Stimulated activated naive CD8-positive, alpha-beta T cell treated with anti-CD3 and anti-CD28 coated beads, Interleukin-15, Interleukin-2, amounts not matched to agents 100 ng/mL and 50 ng/mL, for 24 hours (primary cell): ENCODE measurements at regions not wholly inside any gene's neighbourhood (a gene's known extent, or its start where the extent isn't known, plus 50 kb on each side); places are given as distances from the start of the nearest gene placed in this dataset.
"Not testable (repeated sequence)": the region's sequence is repeated elsewhere in the genome, so short reads cannot be mapped to it uniquely, and the experiment has no call there.

Source experiments
- H3K27ac Mint-ChIP-seq: one replicate; pipeline ENCODE4 v1.8.0; 2021; ENCODE audit warnings: mild to moderate bottlenecking, mixed read lengths
- H3K27me3 Mint-ChIP-seq: one replicate; pipeline ENCODE4 v1.8.0; 2021; ENCODE audit warnings: mixed read lengths
- H3K36me3 Mint-ChIP-seq: one replicate; pipeline ENCODE4 v1.8.0; 2021; ENCODE audit warnings: low read depth, mixed read lengths
- H3K4me1 Mint-ChIP-seq: one replicate; pipeline ENCODE4 v1.8.0; 2021; ENCODE audit warnings: low read depth, mixed read lengths
- H3K4me3 Mint-ChIP-seq: one replicate; pipeline ENCODE4 v1.8.0; 2021; ENCODE audit warnings: mild to moderate bottlenecking, mixed read lengths
- H3K9me3 Mint-ChIP-seq: one replicate; pipeline ENCODE4 v1.8.0; 2021; ENCODE audit warnings: mixed read lengths

- Mint-ChIP-seq H3K27ac (no peak overlapping the region), H3K9me3 (no peaks in the 10 kb centered on the region), H3K36me3 (no peaks in the 10 kb centered on the region), H3K4me3 (no peak overlapping the region), H3K27me3 (no peaks in the 10 kb centered on the region), H3K4me1 (no peaks in the 10 kb centered on the region)
Observed at GRCh38 chr10:130968511-130968910, 343.0 kb downstream of the TCERG1L start.

- Mint-ChIP-seq H3K36me3 (no peaks in the 10 kb centered on the region), H3K27me3 (no peaks in the 10 kb centered on the region), H3K27ac (no peak overlapping the region), H3K9me3 (no peaks in the 10 kb centered on the region), H3K4me3 (no peak overlapping the region), H3K4me1 (no peaks in the 10 kb centered on the region)
Observed at GRCh38 chr10:130968964-130969363, 342.6 kb downstream of the TCERG1L start.

- Mint-ChIP-seq H3K4me1 (no peaks in the 10 kb centered on the region), H3K9me3 (no peaks in the 10 kb centered on the region), H3K4me3 (no peak overlapping the region), H3K36me3 (no peaks in the 10 kb centered on the region), H3K27ac (no peak overlapping the region), H3K27me3 (no peaks in the 10 kb centered on the region)
Observed at GRCh38 chr10:130969700-130970099, 341.8 kb downstream of the TCERG1L start.

GRCh38 chr10:130970341-130971122 is 341.0 kb downstream of the TCERG1L start:
- no peaks in the 10 kb centered on the region for H3K36me3 Mint-ChIP-seq
- H3K27me3 Mint-ChIP-seq = no peaks in the 10 kb centered on the region
- no peak overlapping the region for H3K4me3 Mint-ChIP-seq
- H3K27ac Mint-ChIP-seq = no peak overlapping the region
- no peaks in the 10 kb centered on the region for H3K9me3 Mint-ChIP-seq
- H3K4me1 Mint-ChIP-seq = no peaks in the 10 kb centered on the region

- H3K36me3 Mint-ChIP-seq = no peaks in the 10 kb centered on the region
- H3K27me3 Mint-ChIP-seq = no peaks in the 10 kb centered on the region
- peaks cover 4% of the 10 kb centered on the region for H3K9me3 Mint-ChIP-seq
- H3K4me1 Mint-ChIP-seq = no peaks in the 10 kb centered on the region
- H3K4me3 Mint-ChIP-seq = no peak overlapping the region
- no peak overlapping the region for H3K27ac Mint-ChIP-seq
Observed at GRCh38 chr10:130971123-130971435, 340.4 kb downstream of the TCERG1L start.

GRCh38 chr10:130973127-130973839 is 338.2 kb downstream of the TCERG1L start:
- Mint-ChIP-seq H3K27me3 (no peaks in the 10 kb centered on the region), H3K4me3 (no peak overlapping the region), H3K27ac (no peak overlapping the region), H3K4me1 (no peaks in the 10 kb centered on the region), H3K36me3 (no peaks in the 10 kb centered on the region), H3K9me3 (peaks cover 4% of the 10 kb centered on the region)

- H3K36me3 Mint-ChIP-seq = no peaks in the 10 kb centered on the region
Observed at GRCh38 chr10:130974166-130974565, 337.4 kb downstream of the TCERG1L start.

GRCh38 chr10:130975351-130975750 is 336.2 kb downstream of the TCERG1L start:
- not testable (repeated sequence) for H3K27ac Mint-ChIP-seq, H3K4me3 Mint-ChIP-seq, H3K36me3 Mint-ChIP-seq, H3K9me3 Mint-ChIP-seq, H3K4me1 Mint-ChIP-seq, H3K27me3 Mint-ChIP-seq

More at GRCh38 chr10:130974166-130974565, 337.4 kb downstream of the TCERG1L start:
- H3K4me1 Mint-ChIP-seq = no peaks in the 10 kb centered on the region
- H3K27ac Mint-ChIP-seq = no peak overlapping the region
- H3K4me3 Mint-ChIP-seq = no peak overlapping the region
- H3K27me3 Mint-ChIP-seq = no peaks in the 10 kb centered on the region
- H3K9me3 Mint-ChIP-seq = peaks cover 4% of the 10 kb centered on the region

- Mint-ChIP-seq H3K36me3 (no peaks in the 10 kb centered on the region), H3K27me3 (no peaks in the 10 kb centered on the region), H3K4me3 (no peak overlapping the region), H3K9me3 (peaks cover 17% of the 10 kb centered on the region), H3K27ac (no peak overlapping the region), H3K4me1 (no peaks in the 10 kb centered on the region)
Observed at GRCh38 chr10:130982802-130983201, 328.7 kb downstream of the TCERG1L start.

- no peak overlapping the region for H3K27ac Mint-ChIP-seq
- H3K4me3 Mint-ChIP-seq = no peak overlapping the region
- peaks cover 17% of the 10 kb centered on the region for H3K9me3 Mint-ChIP-seq
- H3K4me1 Mint-ChIP-seq = no peaks in the 10 kb centered on the region
- no peaks in the 10 kb centered on the region for H3K27me3 Mint-ChIP-seq
- no peaks in the 10 kb centered on the region for H3K36me3 Mint-ChIP-seq
Observed at GRCh38 chr10:130983749-130984148, 327.8 kb downstream of the TCERG1L start.

GRCh38 chr10:130984686-130985085 is 326.8 kb downstream of the TCERG1L start:
- Mint-ChIP-seq H3K36me3 (no peaks in the 10 kb centered on the region), H3K27ac (no peak overlapping the region), H3K4me1 (no peaks in the 10 kb centered on the region), H3K27me3 (no peaks in the 10 kb centered on the region), H3K4me3 (no peak overlapping the region), H3K9me3 (peaks cover 17% of the 10 kb centered on the region)

- no peak overlapping the region for H3K27ac Mint-ChIP-seq
- no peak overlapping the region for H3K4me3 Mint-ChIP-seq
- no peaks in the 10 kb centered on the region for H3K36me3 Mint-ChIP-seq
- H3K9me3 Mint-ChIP-seq = peaks cover 17% of the 10 kb centered on the region
- no peaks in the 10 kb centered on the region for H3K4me1 Mint-ChIP-seq
- H3K27me3 Mint-ChIP-seq = no peaks in the 10 kb centered on the region
Observed at GRCh38 chr10:130985158-130985753, 326.3 kb downstream of the TCERG1L start.

- Mint-ChIP-seq H3K4me1 (no peaks in the 10 kb centered on the region), H3K27me3 (no peaks in the 10 kb centered on the region), H3K36me3 (no peaks in the 10 kb centered on the region), H3K9me3 (peaks cover 17% of the 10 kb centered on the region), H3K4me3 (no peak overlapping the region), H3K27ac (no peak overlapping the region)
Observed at GRCh38 chr10:130986846-130987245, 324.7 kb downstream of the TCERG1L start.

GRCh38 chr10:130987401-130987800 is 324.1 kb downstream of the TCERG1L start:
- peaks cover 17% of the 10 kb centered on the region for H3K9me3 Mint-ChIP-seq
- H3K36me3 Mint-ChIP-seq = no peaks in the 10 kb centered on the region
- H3K4me3 Mint-ChIP-seq = no peak overlapping the region
- no peak overlapping the region for H3K27ac Mint-ChIP-seq
- H3K4me1 Mint-ChIP-seq = no peaks in the 10 kb centered on the region
- H3K27me3 Mint-ChIP-seq = no peaks in the 10 kb centered on the region

- Mint-ChIP-seq H3K4me1 (no peaks in the 10 kb centered on the region), H3K27me3 (no peaks in the 10 kb centered on the region), H3K4me3 (no peak overlapping the region), H3K36me3 (no peaks in the 10 kb centered on the region), H3K9me3 (no peaks in the 10 kb centered on the region), H3K27ac (no peak overlapping the region)
Observed at GRCh38 chr10:130989670-130990232, 321.8 kb downstream of the TCERG1L start.
